DMS 273 treated with DMSO at 0.1 percent for 48 hours (cell line): ENCODE measurements at regions not wholly inside any gene's neighbourhood (a gene's known extent, or its start where the extent isn't known, plus 50 kb on each side); places are given as distances from the start of the nearest gene placed in this dataset.

ENCODE experiments used
- DNase-seq: peaks from one replicate; lab custom pipeline; 2025; lab: John Stamatoyannopoulos, UW

DNA sequence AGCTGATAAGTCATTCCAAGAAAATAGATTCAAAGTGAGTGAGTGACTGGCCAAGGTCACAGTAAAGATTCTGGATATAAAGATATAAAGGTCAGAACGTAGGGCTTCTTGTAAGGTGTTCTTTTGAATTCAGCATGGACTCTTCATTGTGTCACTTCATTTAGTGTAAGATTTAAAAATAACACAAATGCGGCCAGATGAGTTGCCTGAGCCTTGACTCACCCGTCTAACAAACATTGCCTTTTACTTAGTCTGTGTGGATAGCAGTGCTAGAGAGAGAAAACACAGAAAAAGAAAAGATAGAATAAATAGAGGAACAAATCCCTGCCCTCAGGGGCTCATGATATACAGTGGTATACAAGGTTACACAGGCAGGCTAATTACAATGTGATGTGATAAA is 223.4 kb downstream of the PLPP3 start:
- DNase-seq: no peak

DNA sequence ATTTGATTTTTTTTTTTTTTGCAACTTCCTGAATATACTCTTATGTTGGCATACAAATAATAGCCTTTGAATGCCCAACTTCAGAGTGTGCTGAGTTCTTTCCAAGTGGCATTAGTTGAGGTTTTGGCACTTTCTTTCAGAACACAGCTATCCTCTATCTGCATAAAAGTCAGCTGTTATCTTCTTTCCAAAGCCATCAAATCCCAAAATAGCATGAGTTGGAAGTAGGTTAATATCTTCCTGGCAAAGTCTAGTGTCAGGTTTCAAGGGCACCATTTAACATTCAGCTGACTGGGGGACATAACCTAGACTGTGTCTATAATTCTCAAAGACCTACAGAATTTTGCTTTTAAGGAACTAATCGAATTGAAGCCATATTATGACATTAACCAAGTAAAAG is 223.9 kb downstream of the PLPP3 start:
- no peak for DNase-seq

GRCh38 chr1:56345831-56346230 is 233.5 kb downstream of the PLPP3 start:
- DNase-seq: no peak

- no peak for DNase-seq
Measured at GRCh38 chr1:56340977-56341376, 238.4 kb downstream of the PLPP3 start.

DNA sequence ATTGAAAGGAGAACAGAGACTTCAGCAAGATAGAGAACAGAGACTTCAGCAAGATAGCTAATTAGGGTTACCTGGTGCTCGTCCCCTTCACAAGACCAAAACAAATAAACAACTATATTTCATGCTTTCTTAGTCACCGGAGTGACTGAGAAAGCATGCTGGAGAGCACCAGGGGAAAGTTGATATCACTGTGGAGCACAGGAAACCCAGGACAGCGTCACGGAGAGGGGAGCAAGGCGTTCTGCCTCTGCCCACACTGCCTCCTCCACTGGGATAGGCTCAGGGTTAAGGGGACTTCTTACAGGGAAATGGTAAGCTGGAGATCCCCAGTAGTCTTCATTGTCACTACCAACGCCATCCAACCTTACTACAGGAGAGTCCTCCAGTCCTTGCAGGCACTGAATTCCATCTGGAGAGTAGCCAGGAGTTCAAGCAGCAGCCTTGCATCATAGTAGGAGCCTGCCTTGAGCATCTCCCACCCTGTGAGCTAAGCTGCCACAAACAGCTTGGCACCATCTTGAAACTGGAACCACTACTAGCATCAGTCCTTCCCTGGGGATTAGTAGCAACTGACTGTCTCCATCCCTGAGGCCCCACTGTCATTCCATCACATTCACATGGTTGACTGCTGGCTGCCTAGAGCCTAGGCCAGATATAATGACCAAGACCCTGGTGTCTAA is 239.4 kb downstream of the PLPP3 start:
- no peak for DNase-seq

GRCh38 chr1:56339093-56339492 is 240.3 kb downstream of the PLPP3 start:
- no peak for DNase-seq

DNA sequence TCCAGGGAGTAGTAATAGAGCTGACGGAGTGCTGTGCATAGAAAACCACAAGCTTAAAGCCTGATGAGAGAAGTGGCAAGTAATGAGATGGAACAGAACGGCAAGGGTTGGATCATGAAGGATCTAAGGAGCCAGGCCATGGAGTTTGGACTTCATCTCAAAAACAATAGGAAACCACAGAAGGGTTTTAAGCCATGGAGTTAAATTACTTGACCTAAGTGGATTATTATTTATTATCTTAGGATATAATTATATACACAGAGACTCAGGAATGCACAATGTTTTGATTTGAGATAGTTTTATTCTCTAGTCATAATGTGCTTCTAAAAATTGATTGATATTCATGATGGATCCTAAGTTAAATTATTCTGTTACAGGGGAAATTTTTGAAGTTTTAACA is 242.4 kb downstream of the PLPP3 start:
- DNase-seq: no peak

DNA sequence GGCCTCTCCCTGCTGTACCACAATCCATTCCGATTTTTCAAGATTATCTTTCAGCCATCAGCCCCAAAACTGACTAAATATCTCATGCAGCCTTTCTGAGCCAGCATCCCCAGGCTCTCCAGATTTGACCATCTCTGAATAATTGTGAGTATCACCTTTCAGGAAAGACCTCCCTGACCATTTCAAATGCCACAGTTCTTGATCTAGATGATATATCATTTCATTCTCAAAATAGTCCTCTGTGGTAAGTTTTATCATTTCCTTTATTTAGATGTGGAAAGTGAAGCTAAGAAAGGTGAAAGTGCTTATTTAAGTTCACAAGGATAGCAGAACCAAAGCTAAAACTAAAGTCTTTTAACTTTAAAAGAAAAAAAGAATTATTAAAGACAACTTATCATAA is 244.0 kb downstream of the PLPP3 start:
- DNase-seq: no peak

- no peak for DNase-seq
Measured at GRCh38 chr1:56334047-56334446, 245.3 kb downstream of the PLPP3 start.

DNA sequence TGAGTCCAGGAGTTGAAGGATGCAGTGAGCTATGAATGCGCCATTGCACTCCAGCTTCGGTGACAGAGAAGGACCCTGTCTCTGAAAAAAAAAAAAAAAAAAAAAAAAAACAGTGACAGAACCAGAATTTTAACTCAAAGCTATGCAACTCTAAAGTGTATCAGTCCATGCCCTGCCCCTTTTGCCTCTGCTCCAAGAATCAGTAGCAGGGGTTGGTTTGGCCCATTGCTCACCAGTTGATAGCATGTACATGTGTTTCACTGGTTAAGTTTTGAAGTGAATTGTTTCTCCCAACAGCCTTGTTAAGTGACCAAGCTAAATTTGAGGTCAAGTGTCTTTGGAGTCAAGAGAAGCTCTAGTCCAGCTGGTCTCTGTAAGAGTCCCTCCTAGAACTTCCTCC is 245.9 kb downstream of the PLPP3 start:
- DNase-seq: no peak

GRCh38 chr1:56331892-56332567 is 247.3 kb downstream of the PLPP3 start:
- DNase-seq: no peak

- DNase-seq: no peak
Measured at GRCh38 chr1:56331207-56331891, 248.0 kb downstream of the PLPP3 start.

DNA sequence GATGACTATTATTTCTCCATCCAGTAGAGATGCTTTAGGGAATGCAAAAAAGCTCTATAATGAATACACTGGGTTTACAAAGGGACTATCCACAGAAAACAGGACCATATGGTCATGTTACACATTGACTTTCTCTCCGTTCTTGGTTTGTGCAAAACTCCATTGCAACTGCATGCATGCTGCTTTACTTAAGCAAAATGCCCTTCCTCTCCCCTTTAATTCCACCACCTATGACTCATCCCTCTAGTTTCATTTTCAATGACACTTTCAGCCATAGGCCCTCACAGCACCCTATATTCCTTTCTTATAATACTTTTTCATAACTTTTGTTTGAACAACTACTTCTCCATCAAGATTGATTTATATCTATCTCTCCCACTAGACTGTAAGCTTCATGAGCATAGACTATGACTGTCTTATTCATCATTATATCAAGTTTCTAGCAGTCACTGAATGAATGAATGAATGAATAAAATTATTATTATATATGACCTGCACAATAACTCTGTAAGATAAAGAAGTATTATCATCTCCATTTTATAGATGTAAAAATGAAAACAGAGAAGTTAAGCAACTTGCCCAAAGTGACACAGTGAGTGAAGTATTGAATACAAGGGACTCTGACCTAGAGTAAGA is 248.9 kb downstream of the PLPP3 start:
- DNase-seq: no peak

DNA sequence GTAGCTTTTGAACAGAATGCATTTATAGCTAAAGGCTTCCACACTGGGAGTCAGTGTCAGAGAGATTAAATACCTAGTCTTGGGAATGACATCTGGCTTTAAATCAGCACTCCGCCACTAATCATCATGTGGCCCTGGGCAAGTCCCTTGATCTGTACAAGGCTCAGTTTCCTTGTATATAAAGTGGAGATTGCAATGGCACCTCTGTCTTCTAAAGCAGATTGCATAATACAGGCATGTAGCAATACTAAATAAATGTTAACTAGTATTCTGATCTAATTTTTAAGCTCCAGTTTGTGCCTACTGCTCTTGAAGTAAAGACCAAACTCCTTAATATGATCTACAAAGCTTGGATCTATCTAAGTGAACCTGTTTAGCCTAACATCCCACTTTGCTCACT is 249.4 kb downstream of the PLPP3 start:
- no peak for DNase-seq

- no peak for DNase-seq
Measured at GRCh38 chr1:56327195-56327594, 252.2 kb downstream of the PLPP3 start.

DNA sequence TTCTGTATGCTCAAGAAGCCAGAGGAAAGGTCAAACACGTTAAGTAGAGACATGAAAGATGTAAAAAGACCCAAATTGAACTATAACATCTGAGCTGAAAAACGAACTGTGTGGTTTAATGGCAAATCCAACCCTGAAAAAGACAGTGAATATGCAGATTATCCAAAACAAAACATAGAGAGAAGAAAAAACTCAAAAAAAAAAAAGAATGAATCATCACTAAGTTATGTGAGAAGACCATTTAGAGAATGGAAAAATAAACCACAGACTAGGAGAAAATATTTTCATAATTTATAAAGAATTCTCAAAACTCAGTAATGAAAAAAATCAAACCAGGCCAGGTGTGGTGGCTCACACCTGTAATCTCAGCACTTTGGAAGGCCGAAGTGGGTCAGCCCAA is 253.3 kb downstream of the PLPP3 start:
- no peak for DNase-seq

DNA sequence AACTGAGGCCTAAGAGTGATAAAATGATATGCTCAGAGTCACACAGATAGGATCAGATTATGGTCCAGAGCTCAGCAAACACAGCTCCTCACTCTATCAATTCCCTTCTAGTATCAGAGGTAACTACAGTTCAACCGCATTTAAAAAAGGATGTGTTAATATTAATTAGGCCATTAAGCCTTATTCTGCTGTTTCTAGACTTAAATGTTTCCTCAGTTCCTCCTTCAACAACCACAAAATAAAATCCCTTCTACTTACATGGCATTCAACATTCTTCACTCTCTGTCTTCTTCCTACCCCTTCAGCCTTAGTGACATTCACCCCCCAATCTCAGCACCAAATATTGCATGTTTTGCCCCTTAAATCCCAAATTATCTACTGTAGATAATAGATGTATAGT is 254.9 kb downstream of the PLPP3 start:
- DNase-seq: no peak

DNA sequence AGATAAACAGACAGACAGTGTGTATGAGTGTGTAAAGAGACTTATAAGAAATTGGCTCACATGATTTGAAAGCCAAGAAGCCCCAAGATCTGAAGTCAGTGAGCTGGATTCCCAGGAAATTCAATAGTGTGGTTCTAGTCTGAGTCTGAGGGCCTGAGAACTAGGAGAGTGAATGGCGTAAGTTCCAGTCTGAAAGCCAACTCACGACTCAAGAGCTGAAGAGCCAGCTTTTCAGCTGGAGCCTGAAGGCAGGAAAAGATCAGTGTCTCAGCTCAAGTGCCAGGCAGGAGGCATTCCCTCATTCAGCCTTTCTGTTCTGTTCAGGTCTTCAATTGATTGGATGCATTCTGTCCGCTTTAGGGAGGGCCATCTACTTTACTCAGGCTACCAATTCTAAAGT is 257.2 kb downstream of the PLPP3 start:
- DNase-seq: no peak

GRCh38 chr1:56321150-56321490 is 258.2 kb downstream of the PLPP3 start:
- no peak for DNase-seq

GRCh38 chr1:56320464-56321149 is 258.8 kb downstream of the PLPP3 start:
- DNase-seq: no peak

GRCh38 chr1:56317722-56318121 is 261.6 kb downstream of the PLPP3 start:
- no peak for DNase-seq

DNA sequence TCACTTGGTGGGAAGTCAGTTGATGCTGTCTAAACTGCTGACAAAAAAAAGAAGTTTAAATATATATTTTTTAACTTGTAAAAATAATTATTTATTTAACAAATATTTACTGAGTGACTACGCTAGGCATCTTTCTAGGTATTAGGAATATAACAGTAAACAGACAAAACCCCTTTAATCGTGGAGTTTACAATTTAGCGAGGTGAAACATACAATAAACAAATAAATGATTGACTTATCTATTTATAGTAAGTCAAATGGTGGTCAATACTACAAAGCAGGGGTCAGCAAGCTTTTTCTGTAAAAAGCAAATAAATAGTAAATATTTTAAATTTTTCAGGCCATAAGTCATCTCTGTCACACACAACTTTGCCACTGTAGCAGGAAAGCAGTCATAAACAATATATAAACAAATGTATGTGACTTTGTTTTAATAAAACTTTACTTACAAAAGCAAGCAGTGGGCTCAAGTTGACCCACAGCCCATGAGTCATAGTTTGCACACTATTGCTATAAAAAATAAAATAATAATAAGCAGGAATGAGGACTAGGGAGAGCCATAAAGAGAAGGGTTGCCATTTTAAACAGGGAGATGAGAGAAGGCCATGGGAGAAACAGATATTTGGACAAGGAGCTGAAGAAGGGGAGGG is 263.9 kb downstream of the PLPP3 start:
- DNase-seq: no peak
